ENCODE measurements at regions not wholly inside any gene's neighbourhood (a gene's known extent, or its start where the extent isn't known, plus 50 kb on each side); places are given as distances from the start of the nearest gene placed in this dataset.

DNA sequence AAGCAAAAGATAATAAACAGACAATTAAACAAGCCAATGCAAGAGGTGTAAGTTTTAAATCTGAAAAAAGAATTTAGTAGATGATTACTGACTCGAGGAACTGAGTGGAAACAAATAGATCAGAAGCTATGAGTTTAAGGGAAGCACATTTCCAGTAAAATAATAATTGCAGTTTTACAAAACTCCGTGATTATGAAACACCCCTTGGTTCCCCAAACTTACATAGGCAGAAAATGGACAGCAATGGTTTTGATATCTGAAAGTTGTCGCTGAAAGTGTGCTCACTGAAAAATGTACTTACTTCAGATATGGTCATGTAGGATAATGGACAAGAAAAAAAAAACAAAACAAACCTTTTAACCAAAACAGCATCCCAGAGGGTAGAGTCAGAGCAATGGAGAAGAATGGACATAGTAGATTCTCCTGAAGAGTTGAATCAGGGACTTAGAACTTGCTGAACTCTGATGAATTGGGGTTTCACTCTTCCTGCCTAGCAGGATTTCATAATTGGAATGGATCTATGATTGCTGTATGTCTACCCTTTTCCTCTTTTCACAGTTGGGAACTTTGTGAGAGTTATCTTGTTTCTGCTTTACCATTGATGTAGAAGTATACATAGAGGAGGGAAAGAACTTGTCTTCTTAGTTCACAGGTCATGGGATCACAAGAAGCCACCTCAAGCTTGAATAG, 305.6 kb upstream of the ZEB2 start:
- no peaks in the 10 kb centered on the region for H3K79me1 ChIP-seq (ENCODE audit: insufficient read depth, low read depth, low read length, poor library complexity, severe bottlenecking)
- H2BK12ac ChIP-seq (ENCODE audit: insufficient read length, low read depth, low read length): no peak overlapping the region
- H3K56ac ChIP-seq (ENCODE audit: insufficient read length, low read depth, low read length): no peak overlapping the region
- no peak overlapping the region for H3T11ph ChIP-seq (ENCODE audit: low read length)
- no peak overlapping the region for H3K4me3 Mint-ChIP-seq
- no peaks in the 10 kb centered on the region for H3K9me3 ChIP-seq (ENCODE audit: control insufficient read depth, low read depth, low read length)
- peaks cover 0 to 4% of the 10 kb centered on the region in 2 experiments; a peak in 2 of 5 replicates for H3K9me3 Mint-ChIP-seq
- no peaks in the 10 kb centered on the region for H3K27me3 ChIP-seq (ENCODE audit: insufficient read depth, low read length)
- H2AFZ ChIP-seq (ENCODE audit: low read length): no peak overlapping the region
- no peak overlapping the region for H3K27ac ChIP-seq (ENCODE audit: insufficient read length, low read depth, low read length)
- no peaks in the 10 kb centered on the region for H4K20me1 ChIP-seq (ENCODE audit: control insufficient read depth, insufficient read depth, insufficient read length)
- H3K4ac ChIP-seq (ENCODE audit: low read depth, low read length): no peak overlapping the region
- no peak overlapping the region for H4K5ac ChIP-seq (ENCODE audit: insufficient read length, low read depth, low read length)
- H3K4me1 ChIP-seq (ENCODE audit: insufficient read depth, low read length): no peaks in the 10 kb centered on the region
- H3K4me1 Mint-ChIP-seq: no peaks in the 10 kb centered on the region
- no peak overlapping the region for H3K14ac ChIP-seq (ENCODE audit: insufficient read depth, low read length)
- no peak overlapping the region for H2BK5ac ChIP-seq (ENCODE audit: insufficient read length, low read length)
- no peak overlapping the region for H3K18ac ChIP-seq (ENCODE audit: insufficient read length, low read depth, low read length)
- DNase-seq: no peak
- WGBS (ENCODE audit: extremely low coverage, insufficient read length, low lambda C conversion rate): no CpG with 5 or more reads among the region's 3 CpGs
- no peaks in the 10 kb centered on the region for H3K27me3 Mint-ChIP-seq (ENCODE audit: low read depth)
- TF ChIP-seq, protein P1, sequence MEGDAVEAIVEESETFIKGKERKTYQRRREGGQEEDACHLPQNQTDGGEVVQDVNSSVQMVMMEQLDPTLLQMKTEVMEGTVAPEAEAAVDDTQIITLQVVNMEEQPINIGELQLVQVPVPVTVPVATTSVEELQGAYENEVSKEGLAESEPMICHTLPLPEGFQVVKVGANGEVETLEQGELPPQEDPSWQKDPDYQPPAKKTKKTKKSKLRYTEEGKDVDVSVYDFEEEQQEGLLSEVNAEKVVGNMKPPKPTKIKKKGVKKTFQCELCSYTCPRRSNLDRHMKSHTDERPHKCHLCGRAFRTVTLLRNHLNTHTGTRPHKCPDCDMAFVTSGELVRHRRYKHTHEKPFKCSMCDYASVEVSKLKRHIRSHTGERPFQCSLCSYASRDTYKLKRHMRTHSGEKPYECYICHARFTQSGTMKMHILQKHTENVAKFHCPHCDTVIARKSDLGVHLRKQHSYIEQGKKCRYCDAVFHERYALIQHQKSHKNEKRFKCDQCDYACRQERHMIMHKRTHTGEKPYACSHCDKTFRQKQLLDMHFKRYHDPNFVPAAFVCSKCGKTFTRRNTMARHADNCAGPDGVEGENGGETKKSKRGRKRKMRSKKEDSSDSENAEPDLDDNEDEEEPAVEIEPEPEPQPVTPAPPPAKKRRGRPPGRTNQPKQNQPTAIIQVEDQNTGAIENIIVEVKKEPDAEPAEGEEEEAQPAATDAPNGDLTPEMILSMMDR (conservative IDR thresholded peaks at IDR 0.05): no peak
- H4K8ac ChIP-seq (replicated peaks; ENCODE audit: insufficient read length, low read depth, low read length): no peak overlapping the region
- no peak overlapping the region for H2BK120ac ChIP-seq (ENCODE audit: low read depth, low read length, poor library complexity, severe bottlenecking)
- no peak overlapping the region for H3K9ac ChIP-seq (ENCODE audit: extremely low read depth, insufficient read length, low read length)
- H3K36me3 Mint-ChIP-seq (ENCODE audit: insufficient read depth in 1 of 3, low read depth in 3 of 3): no peaks in the 10 kb centered on the region; a peak in 1 of 7 replicates
- no peak overlapping the region for H2BK15ac ChIP-seq (ENCODE audit: low read depth, low read length)
- H2AK5ac ChIP-seq (ENCODE audit: insufficient read length, low read length): no peak overlapping the region
- no peaks in the 10 kb centered on the region for H3K23me2 ChIP-seq (ENCODE audit: insufficient read length, low read depth, low read length, poor library complexity, severe bottlenecking)
- no peak overlapping the region for H3K4me2 ChIP-seq (ENCODE audit: insufficient read depth, insufficient read length, low read length)
- no peak overlapping the region for H2BK20ac ChIP-seq (ENCODE audit: low read depth, low read length, poor library complexity, severe bottlenecking)
- no peak overlapping the region for H3K23ac ChIP-seq (ENCODE audit: insufficient read length, low read depth, low read length)
- H4K91ac ChIP-seq (ENCODE audit: insufficient read length, low read depth, low read length): no peak overlapping the region
- no peak overlapping the region for H3K27ac Mint-ChIP-seq
- no peaks in the 10 kb centered on the region for H3K79me2 ChIP-seq (ENCODE audit: insufficient read depth, low read length)
